Endometrium (tissue), 2 donors: ENCODE measurements at regions not wholly inside any gene's neighbourhood (a gene's known extent, or its start where the extent isn't known, plus 50 kb on each side); places are given as distances from the start of the nearest gene placed in this dataset.
A peak's percentile ranks its signal among the peaks of the same experiment; 100 is the strongest.

Source experiments
- FAIRE-seq: peaks from 2 replicates; lab custom pipeline; 2012; peaks lifted over from hg19 to GRCh38; lab: Jason Lieb, UNC
- donor health status: control.
- donor health status: control.

- no peak for FAIRE-seq
Measured at GRCh38 chr2:60603533-60604190, 50.2 kb upstream of the BCL11A start.

- FAIRE-seq, result no peak
Measured at GRCh38 chr2:60604486-60605064, 51.1 kb upstream of the BCL11A start.

GRCh38 chr2:60605866-60606265, 52.4 kb upstream of the BCL11A start:
- FAIRE-seq, result no peak

GRCh38 chr2:60608679-60609078, 55.2 kb upstream of the BCL11A start:
- peak; percentile 61 for FAIRE-seq

GRCh38 chr2:60612033-60612432, 58.6 kb upstream of the BCL11A start:
- no peak for FAIRE-seq

GRCh38 chr2:60614319-60614718, 60.9 kb upstream of the BCL11A start:
- no peak for FAIRE-seq

GRCh38 chr2:60621688-60622429, 68.4 kb upstream of the BCL11A start:
- no peak for FAIRE-seq

GRCh38 chr2:60623040-60623439, 69.6 kb upstream of the BCL11A start:
- FAIRE-seq, result no peak

- FAIRE-seq, result no peak
Measured at GRCh38 chr2:60627412-60627811, 74.0 kb upstream of the BCL11A start.

GRCh38 chr2:60628026-60628425, 74.6 kb upstream of the BCL11A start:
- FAIRE-seq, result no peak

GRCh38 chr2:60628615-60629304, 75.3 kb upstream of the BCL11A start:
- FAIRE-seq, result no peak

- FAIRE-seq, result no peak
Measured at GRCh38 chr2:60629305-60629662, 75.8 kb upstream of the BCL11A start.

- no peak for FAIRE-seq
Measured at GRCh38 chr2:60629801-60630385, 76.4 kb upstream of the BCL11A start.

- no peak for FAIRE-seq
Measured at GRCh38 chr2:60633615-60634014, 80.2 kb upstream of the BCL11A start.

GRCh38 chr2:60634438-60634837, 81.0 kb upstream of the BCL11A start:
- no peak for FAIRE-seq

- FAIRE-seq, result no peak
Measured at GRCh38 chr2:60641811-60642788, 88.6 kb upstream of the BCL11A start.

GRCh38 chr2:60643747-60644146, 90.3 kb upstream of the BCL11A start:
- no peak for FAIRE-seq

GRCh38 chr2:60644951-60645350, 91.5 kb upstream of the BCL11A start:
- no peak for FAIRE-seq

- FAIRE-seq, result no peak
Measured at GRCh38 chr2:60648191-60648590, 94.7 kb upstream of the BCL11A start.

- FAIRE-seq, result no peak
Measured at GRCh38 chr2:60649721-60650120, 96.3 kb upstream of the BCL11A start.

- no peak for FAIRE-seq
Measured at GRCh38 chr2:60652832-60653340, 99.4 kb upstream of the BCL11A start.
